DND-41 (cell line): ENCODE measurements at regions not wholly inside any gene's neighbourhood (a gene's known extent, or its start where the extent isn't known, plus 50 kb on each side); places are given as distances from the start of the nearest gene placed in this dataset.

ENCODE experiments used
- ATAC-seq: fragments of 200-7000 bp; cut with Tn5 transposase; 3 replicates; pipeline ENCODE4 v1.9.1; 2021; ENCODE audit warnings: low read depth; ENCODE audit not compliant: insufficient read depth
- DNase-seq: peaks from one replicate; pipeline ENCODE4 v3.0.0-alpha.2; 2020
- H2AFZ ChIP-seq: 2 replicates; pipeline ENCODE4 v1.6.0; 2012; ENCODE audit warnings: low read depth, low read length
- H3K27ac ChIP-seq: 2 replicates; pipeline ENCODE4 v1.5.1; 2012; ENCODE audit warnings: low read length, inconsistent platforms
- H3K27me3 ChIP-seq: fragments of 200-600 bp; sonication (generic); 2 replicates; pipeline ENCODE4 v1.6.0; 2012; ENCODE audit warnings: low read length, mild to moderate bottlenecking, inconsistent platforms; ENCODE audit not compliant: insufficient read depth, poor library complexity
- H3K36me3 ChIP-seq: 2 replicates; pipeline ENCODE4 v1.5.1; 2012; ENCODE audit warnings: low read length, inconsistent platforms; ENCODE audit not compliant: insufficient read depth
- H3K4me1 ChIP-seq: 2 replicates; pipeline ENCODE4 v1.5.1; 2012; ENCODE audit warnings: mild to moderate bottlenecking, low read length; ENCODE audit not compliant: insufficient read depth
- H3K4me2 ChIP-seq: 2 replicates; pipeline ENCODE4 v1.6.0; 2012; ENCODE audit warnings: mild to moderate bottlenecking, moderate library complexity, low read length, inconsistent platforms; ENCODE audit not compliant: insufficient read depth
- H3K4me3 ChIP-seq, 2 experiments: fragments of 200-600 bp in 1 of 2; shearing (Covaris generic) in 1 of 2; 2 replicates each; pipeline ENCODE4 v1.5.1; 2012 to 2016; ENCODE audit warnings: inconsistent platforms in 2 of 2, low read length in 2 of 2, mild to moderate bottlenecking in 2 of 2, low read depth in 1 of 2, moderate library complexity in 1 of 2
- H3K79me2 ChIP-seq: 2 replicates; pipeline ENCODE4 v1.6.0; 2012; ENCODE audit warnings: low read length, inconsistent platforms; ENCODE audit not compliant: insufficient read depth
- H3K9ac ChIP-seq: 2 replicates; pipeline ENCODE4 v1.6.0; 2012; ENCODE audit warnings: low read depth, mild to moderate bottlenecking, inconsistent platforms, low read length, moderate library complexity
- H3K9me3 ChIP-seq: 2 replicates; pipeline ENCODE4 v1.5.1; 2012; ENCODE audit warnings: low read length, moderate library complexity, mild to moderate bottlenecking, inconsistent platforms; ENCODE audit not compliant: insufficient read depth, severe bottlenecking
- H4K20me1 ChIP-seq: 2 replicates; pipeline ENCODE4 v1.6.0; 2012; ENCODE audit warnings: low read length; ENCODE audit not compliant: insufficient read depth
- EZH2 ChIP-seq: IDR thresholded peaks from 3 replicates; pipeline ENCODE4 v1.6.1; 2012; ENCODE audit warnings: borderline replicate concordance, low read depth, mild to moderate bottlenecking, moderate library complexity, low read length, inconsistent platforms; ENCODE audit not compliant: severe bottlenecking
- TF ChIP-seq, protein P1 (sequence below): IDR thresholded peaks from 2 replicates; pipeline ENCODE4 v1.5.1; 2012; ENCODE audit warnings: borderline replicate concordance, low read length, moderate library complexity, mild to moderate bottlenecking; ENCODE audit not compliant: poor library complexity, severe bottlenecking; ENCODE audit errors: extremely low read depth

DNA sequence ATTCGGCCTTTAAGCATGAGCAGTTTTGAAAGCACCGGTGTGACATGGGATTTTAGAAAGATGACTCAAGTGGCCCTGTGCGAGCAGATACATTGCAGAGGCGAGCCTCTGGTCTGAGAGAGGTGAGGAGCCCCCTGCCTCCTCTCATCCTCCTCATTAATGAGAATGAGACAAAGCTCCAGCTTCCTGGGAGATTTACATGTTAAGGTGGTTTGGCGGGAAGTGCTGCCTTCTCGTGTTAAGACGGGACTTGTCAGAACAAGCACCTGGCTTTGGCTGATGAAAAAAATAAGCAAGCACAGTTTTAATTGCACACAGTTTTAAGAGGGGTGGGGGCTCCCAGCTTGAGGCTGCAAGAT lies 68.1 kb downstream of the ACTL7B start:
- Histone ChIP-seq H2AFZ (no peak overlapping the region), H3K79me2 (no peaks in the 10 kb centered on the region), H4K20me1 (no peaks in the 10 kb centered on the region), H3K9me3 (no peaks in the 10 kb centered on the region), H3K36me3 (no peaks in the 10 kb centered on the region), H3K27me3 (no peaks in the 10 kb centered on the region), H3K27ac (no peak overlapping the region), H3K4me2 (no peak overlapping the region), H3K4me3 (no peak overlapping the region), H3K4me1 (no peaks in the 10 kb centered on the region), H3K9ac (no peak overlapping the region)
- TF ChIP-seq EZH2 = no peak
- TF ChIP-seq, protein P1, sequence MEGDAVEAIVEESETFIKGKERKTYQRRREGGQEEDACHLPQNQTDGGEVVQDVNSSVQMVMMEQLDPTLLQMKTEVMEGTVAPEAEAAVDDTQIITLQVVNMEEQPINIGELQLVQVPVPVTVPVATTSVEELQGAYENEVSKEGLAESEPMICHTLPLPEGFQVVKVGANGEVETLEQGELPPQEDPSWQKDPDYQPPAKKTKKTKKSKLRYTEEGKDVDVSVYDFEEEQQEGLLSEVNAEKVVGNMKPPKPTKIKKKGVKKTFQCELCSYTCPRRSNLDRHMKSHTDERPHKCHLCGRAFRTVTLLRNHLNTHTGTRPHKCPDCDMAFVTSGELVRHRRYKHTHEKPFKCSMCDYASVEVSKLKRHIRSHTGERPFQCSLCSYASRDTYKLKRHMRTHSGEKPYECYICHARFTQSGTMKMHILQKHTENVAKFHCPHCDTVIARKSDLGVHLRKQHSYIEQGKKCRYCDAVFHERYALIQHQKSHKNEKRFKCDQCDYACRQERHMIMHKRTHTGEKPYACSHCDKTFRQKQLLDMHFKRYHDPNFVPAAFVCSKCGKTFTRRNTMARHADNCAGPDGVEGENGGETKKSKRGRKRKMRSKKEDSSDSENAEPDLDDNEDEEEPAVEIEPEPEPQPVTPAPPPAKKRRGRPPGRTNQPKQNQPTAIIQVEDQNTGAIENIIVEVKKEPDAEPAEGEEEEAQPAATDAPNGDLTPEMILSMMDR = no peak
- DNase-seq (no peak), ATAC-seq (no peak)

DNA sequence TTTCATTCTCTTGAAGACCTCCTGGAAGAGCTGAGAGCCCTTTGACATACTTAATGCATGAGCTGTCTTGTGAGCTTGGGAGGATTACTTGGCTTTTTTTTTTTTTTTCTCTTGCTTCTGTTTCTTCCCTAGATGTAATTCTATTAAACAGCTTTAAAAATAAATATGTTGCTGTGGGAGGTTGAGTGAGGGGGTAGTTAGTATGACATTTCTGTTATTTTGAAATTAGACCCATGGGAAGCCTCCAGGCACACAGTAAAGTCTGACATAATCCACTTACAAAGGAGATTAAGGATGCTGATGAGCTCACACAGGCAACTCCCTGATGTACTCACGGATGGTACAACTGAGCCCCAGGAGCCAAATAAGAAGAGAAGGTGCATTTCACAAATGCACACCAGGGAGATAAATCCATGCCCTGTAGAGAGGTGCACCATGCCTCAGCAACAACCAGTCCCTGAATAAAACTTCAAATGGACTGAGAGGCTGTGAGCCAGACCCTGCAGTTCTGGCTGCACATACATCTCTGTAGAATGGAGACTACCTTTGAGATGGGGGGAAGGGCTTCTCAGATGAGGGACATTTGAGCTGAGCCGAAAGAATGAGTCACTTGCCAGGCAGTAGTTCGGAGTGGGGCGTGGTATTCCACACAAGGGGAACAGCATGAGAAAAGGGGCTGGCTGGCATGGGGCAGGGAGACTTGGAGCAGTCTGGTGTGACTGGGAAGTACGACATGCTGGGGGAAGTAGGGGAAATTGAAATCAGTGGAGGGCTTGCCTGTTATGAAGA lies 68.7 kb downstream of the ACTL7B start:
- H3K36me3 ChIP-seq = no peaks in the 10 kb centered on the region
- no peak overlapping the region for H3K4me3 ChIP-seq
- no peak overlapping the region for H2AFZ ChIP-seq
- no peaks in the 10 kb centered on the region for H4K20me1 ChIP-seq
- H3K27ac ChIP-seq = no peak overlapping the region
- no peaks in the 10 kb centered on the region for H3K4me1 ChIP-seq
- no peaks in the 10 kb centered on the region for H3K9me3 ChIP-seq
- no peak for DNase-seq
- no peak overlapping the region for H3K4me2 ChIP-seq
- no peaks in the 10 kb centered on the region for H3K27me3 ChIP-seq
- TF ChIP-seq, protein P1 = no peak
- TF ChIP-seq EZH2 = no peak
- no peaks in the 10 kb centered on the region for H3K79me2 ChIP-seq
- ATAC-seq = no peak
- H3K9ac ChIP-seq = no peak overlapping the region

DNA sequence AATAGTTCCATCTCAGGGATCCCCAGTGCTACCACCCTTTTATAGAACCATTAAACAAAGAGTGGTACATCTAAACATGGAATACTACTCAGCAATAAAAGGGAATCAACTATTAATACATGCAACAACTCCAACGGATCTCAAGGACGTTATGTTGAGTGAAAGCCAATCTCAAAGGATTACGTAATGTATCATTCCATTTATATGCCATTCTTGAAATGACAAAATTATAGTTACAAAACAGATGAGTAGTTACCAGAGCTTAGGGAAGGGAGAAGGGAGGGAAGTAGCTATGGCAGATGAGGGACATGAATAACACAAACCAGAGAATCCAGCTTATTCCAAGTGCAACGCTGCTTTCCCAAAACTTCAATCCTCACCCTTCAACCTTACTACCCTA lies 69.5 kb downstream of the ACTL7B start:
- no peak for TF ChIP-seq EZH2
- TF ChIP-seq, protein P1 = no peak
- Histone ChIP-seq H3K79me2 (no peaks in the 10 kb centered on the region), H2AFZ (no peak overlapping the region), H3K4me2 (no peak overlapping the region), H3K36me3 (no peaks in the 10 kb centered on the region), H3K4me3 (no peak overlapping the region), H3K9me3 (no peaks in the 10 kb centered on the region), H4K20me1 (no peaks in the 10 kb centered on the region), H3K27me3 (peaks cover 2% of the 10 kb centered on the region), H3K9ac (no peak overlapping the region), H3K4me1 (no peaks in the 10 kb centered on the region), H3K27ac (no peak overlapping the region)
- no peak for ATAC-seq
- DNase-seq = no peak
